Dermis microvascular lymphatic vessel endothelial cell (primary cell): ENCODE measurements at regions not wholly inside any gene's neighbourhood (a gene's known extent, or its start where the extent isn't known, plus 50 kb on each side); places are given as distances from the start of the nearest gene placed in this dataset.

Experiments
- DNase-seq, 2 donors: peaks; one replicate each; pipeline versions ENCODE4 v3.0.0 to v3.0.0-alpha.2; 2010; ENCODE audit warnings: low read depth in 2 of 2

DNA sequence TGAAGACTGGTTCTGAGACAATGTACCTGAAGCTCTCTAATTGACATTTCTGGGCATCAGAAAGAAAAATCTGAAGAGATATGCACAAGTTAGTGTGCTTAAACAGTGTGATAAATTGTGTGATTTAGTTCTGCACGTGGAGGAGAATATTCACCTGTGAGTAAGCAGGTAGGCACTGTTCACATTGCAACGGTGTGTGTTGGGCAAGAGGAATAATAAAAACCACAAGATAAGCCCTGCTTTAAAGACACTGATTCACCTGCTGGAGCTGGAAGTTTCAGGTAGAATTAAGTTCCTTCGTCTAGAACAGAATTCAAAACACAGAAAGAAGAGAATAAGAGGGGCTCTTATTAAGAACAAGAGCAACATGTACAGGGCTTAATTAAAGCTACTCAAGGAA, 864.3 kb upstream of the SOX11 start:
- DNase-seq: no peak

DNA sequence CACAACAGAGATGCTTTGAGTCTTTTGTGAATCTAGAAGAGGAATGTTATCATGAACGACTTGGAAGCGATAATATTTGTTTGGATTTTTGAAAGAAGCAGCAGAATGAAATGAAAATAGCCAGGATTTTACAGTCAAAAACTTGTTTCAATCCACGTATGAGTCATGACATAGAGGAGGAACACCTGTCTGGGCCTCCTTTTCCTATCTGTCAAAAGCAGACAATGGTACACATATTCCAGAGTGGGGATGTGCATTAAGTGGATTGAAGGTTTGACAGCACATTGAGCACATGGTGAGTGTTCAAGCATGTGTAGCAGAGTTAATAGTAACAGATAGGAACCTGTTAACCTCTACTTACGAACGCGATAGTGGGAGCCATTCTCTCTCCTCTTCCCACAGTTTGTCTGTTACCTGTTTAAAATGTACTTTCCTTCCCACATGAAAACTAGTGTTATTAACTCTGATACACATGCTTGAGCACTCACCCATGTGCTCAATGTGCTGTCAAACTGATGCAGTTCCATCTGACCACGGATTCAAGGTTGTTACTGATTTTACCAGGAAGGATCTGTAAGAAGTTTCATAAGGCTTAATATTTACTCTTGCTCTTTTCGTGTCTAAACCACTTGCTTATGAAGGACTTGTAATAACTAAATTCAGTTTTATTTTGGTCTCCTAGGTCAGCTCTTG, 863.4 kb upstream of the SOX11 start:
- DNase-seq: no peak

DNA sequence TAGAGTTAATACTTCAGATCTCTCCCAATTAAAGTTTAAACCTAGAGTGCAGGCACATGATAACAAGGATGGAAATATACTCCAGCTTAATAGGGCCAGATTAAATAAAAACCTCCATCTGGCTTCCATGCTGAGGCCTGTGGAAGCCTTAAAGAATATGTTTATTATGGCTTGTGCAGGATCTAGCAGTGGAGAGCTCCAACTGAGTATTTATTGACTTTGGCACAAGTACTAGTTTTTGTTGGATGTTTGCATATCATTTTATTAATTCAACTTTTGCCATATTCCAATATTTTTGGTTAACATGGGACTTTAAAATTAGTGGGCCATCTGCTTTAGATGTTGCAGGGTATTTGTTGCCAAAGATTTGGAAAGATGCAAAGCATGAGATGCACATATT, 860.4 kb upstream of the SOX11 start:
- DNase-seq: no peak

DNA sequence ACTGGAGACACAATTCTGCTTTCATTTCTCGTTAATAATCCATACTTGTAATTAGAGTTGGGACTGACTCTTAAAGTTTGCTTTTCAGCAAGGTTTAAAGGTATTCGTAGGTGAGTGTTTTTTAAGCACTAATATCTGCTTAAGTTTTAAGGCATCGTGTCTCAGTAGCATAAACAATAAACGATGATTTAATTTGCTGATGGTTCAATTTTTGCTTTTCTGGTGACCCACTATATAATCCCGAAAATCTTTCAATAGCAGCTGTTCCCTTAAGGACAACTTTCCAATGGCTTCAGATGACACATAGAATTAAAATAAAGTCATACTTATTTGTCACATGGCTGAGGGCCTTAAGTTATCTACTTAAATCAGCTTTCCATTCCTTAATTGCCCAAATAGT, 859.5 kb upstream of the SOX11 start:
- no peak for DNase-seq

DNA sequence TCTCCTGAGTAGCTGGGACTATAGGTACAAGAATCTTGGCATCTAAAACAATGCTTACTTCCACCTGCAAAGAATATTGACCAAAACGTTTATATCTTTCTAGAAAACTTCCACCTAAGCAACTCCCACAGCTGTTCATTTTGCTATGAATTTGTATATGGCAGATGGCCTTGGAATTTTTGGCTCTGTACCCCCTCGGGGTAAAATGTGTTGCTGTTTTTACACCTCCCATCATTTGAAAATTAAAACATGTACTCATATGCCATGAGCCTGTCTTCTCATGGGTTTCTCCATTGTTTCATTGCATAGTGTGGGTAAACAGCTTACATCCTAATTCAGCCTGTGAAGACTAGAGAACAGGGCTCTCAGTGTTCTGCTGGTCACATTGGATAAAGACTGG, 853.6 kb upstream of the SOX11 start:
- no peak for DNase-seq

DNA sequence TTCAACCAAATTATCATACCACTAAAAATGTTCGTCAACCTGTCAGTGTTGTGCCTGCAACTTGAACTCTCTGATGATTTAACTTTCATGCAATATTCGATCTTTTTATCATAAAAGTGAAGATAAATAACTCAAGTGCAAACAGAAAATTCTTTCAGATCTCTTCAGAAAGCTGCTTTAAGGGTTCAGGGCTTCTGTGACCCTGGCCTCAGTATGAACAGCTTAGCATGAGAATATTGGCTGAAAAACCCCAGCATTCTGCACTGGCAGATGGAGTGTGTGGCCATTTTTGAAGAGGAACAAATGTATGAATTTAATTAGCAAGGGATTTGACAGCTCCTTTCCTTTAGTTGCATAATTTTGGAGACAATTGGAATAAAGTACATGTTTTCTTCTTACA, 851.4 kb upstream of the SOX11 start:
- no peak for DNase-seq

DNA sequence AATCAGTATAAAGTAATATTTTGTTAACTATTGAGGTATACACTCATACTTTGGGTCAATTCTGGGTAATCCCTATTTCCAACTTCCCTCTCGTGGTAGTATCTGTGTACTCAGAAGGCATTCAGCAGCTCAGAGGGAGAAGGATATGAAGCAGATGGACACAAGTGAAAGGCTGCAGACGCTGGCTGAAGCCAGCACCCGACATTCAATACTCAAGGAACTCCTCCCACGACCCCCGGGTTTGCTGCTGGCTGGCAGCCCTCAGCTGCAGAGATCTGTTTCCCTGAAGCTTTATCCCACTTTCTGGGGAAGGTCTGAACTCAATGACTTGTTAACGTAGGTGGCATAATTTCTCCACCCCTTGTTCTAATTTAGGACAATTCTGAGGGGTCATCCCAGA, 847.3 kb upstream of the SOX11 start:
- DNase-seq: no peak

DNA sequence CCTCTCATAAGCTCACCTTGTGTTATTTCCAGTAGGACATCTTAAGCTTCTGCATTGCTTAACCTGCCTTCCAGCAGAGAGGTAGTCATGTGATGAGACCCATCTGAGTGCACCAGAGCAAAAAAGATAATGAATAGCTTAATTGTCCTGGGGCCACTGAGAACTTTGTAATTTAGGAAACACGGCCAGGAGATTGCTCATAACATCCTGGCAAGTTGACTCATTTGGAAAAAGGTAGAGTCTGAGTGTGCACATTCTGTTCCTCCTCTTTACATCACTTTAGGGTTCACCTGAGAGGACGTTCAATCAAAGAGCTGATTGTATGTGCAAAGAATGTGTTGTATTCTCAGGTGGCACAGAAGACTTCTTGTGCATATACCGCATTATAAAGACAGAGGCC, 830.2 kb upstream of the SOX11 start:
- DNase-seq: no peak

DNA sequence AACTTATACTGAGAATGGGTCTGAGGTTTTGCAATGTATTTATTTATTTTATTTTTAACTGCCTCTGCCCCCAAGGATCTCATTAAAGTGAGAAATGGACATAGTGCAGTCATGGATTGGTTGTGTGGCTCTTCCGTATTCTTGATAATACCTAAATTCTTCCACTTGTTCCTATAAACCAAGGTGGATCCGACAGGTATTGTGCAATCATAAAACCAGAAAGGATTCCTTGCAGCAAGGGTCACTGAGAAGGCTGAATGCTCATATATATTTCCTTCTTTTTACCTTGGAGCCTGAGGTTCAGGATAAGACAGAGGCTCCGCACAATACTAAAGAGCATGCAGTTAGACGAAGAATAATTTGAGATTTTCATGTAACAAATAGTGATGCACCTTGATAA, 826.0 kb upstream of the SOX11 start:
- DNase-seq: no peak

DNA sequence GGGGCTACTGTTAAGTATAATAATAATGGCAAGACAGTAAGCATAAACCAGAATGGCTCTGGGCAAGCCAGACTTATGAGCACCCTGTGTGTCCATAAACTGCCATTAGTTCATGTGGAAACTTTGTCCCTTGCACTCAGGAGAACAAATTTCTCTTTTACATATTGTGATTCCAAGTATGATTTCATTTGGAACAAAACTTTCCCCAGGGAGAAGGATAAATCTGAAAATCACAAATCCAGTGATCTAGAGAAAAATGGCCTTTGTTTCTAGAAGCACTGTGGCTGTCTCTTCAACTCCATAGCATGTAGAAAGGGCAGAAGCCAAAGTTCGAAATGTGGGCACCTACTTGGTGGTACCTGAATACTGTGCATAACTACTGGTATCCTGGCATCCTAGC, 823.7 kb upstream of the SOX11 start:
- DNase-seq: no peak

DNA sequence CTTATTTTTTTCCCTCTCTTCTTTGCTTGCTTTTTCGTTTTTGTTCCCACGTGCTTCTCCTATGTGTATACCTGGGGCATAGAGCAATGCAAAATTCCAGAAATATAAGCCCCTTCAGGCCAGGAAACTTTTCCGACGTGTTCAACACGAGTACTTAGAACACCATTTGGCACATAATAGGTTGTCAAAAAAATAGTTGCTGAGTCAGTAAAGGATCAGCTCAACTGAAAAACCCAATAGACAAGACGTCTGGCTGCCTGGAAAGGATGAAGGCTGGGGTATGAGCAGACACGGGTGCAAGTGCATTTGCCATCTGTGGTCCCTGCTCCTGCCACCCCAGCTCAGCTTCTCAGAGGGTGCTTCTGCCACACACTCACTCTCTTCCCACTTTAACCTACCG, 823.0 kb upstream of the SOX11 start:
- DNase-seq: no peak

DNA sequence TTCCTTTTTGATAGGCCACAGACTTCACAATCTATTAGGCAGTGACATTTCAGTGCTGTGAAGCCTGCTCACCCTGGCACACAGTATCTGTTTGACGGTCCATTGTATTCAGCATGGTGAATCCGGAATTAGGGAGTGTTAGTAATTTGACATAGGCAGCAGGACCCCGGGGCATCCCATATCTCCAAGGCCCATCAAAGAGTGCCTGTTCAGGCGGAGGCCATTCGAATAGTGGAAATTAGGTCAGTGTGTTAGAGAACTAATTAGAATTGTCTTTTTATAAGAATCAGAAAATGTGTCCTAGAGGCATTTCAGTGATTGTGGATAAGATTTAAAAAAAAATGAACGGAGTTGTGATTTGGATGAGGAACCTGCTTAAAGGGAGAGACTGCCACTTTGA, 818.8 kb upstream of the SOX11 start:
- DNase-seq: no peak

DNA sequence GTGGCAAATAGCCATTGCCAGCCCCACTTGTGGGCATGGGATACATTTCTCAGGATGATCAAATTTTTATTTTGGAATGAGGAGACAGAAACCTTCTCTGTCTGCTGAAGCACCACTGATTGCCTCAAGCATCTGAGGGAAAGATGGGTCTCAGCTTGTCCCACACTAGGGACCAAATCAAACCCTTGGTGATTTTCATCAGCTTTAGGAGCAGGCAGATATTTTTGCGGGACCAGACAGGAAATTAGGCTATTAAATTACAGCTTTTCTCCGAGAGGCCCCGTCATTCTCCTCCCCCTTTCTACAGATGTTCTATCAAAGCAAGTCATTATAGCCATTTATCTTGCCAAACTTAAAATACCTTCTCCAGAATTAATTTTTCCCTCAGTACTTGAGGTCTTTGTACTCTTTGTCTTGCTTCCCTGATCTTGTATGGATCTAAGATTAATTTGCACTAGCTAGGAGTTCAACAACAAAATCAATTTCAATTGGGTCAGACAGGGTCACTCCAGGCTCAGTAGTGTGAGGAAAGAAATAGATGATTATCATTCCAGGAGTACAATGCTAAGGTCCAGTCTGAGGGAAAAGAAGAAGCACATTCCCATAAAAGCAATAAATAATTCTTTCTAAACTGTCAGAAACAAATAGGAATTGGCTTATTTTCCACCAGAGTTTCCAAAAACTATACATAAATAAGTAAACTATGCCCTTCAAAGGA, 818.1 kb upstream of the SOX11 start:
- DNase-seq: no peak

DNA sequence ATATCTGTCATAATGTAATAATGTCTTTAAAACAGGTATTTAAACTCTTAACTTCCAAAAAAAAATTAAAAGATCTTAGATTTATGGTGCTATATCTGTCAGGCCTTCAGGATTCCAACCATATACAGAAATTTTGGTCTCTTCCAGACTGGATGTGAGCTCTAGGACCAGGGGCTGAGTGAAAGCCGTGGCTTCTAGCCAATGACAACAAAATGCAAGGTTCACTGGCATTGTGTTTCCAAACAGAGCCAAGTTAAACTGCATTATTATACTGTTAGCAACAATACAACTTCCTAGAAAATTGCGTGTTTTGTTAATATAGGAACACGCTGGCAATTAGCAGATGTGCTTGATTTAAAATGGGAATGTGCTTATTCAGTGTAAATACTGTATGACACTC, 809.8 kb upstream of the SOX11 start:
- DNase-seq: peak in 1 of 2 donors; percentile 3

DNA sequence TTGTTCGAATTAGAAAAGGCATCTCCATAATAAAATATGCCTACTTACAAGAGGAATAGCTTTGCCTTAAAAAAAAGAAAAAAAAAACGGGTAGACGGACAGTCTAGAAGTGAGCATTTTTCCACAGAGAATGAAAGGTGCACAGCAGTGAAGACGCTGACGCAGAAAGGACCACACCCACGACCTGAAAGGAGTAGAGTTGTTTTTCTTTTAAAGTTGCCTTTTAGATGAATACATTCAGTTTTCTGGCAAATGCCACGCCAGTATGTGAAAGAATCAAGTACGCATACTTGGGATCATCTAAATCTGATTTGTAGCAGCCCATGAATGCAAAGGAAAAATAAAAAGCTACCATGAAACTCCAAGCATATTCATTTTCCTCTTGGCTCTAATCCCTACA, 809.2 kb upstream of the SOX11 start:
- no peak for DNase-seq

DNA sequence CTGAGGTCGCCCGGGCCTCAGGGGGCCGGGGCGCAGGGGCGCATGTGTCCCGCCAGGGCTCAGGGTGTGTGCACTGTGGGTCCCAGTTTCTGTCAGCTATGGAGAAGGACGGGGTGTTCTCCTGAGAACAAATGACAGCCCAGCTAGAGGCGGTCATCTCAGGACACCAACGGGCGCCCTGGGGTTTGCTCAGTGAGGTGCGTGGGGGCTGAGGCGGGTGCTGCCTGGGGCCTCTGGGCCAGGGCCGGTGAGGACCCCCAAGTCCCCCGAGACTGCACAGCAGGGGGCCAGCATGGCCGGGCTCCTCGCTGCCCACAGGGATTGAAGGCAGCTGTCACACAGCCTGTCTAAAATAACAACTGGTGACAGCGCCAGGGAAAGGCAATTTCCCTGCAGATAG, 808.8 kb upstream of the SOX11 start:
- DNase-seq: no peak

DNA sequence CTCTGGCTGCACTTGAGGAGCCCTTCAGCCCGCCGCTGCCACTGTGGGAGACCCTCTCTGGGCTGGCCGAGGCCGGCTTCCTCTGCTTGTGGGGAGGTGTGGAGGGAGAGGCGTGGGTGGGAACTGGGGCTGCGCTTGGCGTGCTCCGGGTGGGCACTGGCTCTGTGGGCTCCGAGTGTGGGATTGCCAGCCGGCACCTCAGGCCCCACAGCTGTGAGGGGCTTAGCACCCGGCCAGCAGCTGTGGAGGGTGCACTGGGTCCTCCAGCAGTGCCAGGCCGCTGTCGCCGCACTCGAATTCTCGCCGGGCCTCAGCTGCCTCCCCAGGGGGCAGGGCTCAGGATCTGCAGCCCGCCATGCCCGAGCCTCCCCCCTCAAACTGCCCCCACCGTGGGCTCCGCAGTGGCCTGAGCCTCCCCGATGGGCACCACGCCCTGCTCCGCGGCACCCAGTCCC, 808.0 kb upstream of the SOX11 start:
- no peak for DNase-seq

DNA sequence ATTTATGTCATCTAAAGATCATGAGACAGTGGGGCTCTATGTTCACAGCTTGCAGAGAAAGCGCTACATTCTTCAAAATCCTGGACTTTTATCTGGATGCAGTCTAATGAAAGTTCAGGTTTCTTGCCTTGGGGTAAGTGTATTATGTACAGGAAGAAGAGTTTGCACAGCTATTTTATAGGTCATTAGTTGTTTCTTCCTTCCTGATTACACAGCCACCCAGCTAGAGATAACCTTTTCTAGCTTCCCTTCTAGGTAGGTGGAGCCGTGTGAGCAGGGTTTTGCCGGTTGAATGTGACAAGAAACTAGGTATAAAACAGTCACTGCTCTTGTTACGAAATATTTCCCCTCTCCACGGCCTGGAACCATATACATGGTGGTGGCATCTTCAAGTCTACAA, 800.8 kb upstream of the SOX11 start:
- DNase-seq: no peak

DNA sequence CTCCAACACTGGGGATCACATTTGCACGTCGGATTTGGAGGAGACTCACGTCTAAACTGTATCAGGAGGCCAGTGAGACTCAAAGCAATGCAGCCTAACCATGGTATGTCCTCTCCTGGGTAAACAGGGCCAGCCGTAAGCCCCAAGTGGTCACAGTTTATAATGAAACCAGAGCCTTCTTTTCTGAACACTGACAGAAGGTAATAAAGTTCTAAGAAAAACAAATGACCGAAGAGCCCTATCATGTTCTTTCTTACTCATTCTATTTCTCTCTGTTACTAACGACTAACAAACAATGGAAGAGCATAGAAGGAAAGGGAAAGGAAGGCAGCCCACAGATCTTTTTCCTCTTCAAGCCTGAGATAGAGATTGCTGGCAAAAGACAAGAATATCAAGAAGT, 796.8 kb upstream of the SOX11 start:
- no peak for DNase-seq

DNA sequence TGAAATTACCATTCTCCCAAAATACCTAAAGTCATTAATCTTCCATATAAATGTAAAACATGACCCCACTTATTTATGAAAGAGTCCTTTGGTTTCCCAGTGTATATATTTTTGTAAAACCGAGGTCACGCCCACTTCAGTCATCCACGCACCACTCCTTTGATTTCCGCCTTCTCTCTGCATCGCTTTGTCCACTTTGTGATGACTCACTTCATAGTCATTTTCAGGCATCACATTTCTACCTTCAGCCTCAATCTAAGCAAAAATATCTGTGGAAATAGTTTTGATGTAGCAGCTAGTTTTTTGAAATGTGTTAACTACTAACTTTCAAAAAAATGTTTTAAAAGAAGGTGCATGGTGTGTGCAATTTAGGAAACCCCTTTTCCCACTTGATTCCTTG, 793.5 kb upstream of the SOX11 start:
- no peak for DNase-seq

DNA sequence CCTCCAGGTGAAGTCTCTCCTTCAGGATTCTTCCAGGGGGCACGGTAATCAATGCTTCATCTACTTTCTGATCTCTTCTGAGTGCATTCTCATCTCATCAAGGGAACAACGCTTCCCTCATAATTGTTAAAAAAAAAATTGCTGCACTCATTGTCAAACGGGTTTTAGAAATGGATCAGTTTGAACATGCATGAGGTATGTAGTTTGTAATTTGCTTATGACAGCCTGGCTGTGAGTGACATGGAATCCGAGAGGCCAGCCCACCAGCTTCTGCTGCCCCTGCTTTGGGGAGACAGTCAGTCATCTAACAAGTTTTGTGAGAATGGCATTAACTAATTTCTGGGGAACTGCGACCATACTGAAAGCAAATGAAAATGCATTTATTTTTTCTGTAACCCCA, 791.9 kb upstream of the SOX11 start:
- no peak for DNase-seq

DNA sequence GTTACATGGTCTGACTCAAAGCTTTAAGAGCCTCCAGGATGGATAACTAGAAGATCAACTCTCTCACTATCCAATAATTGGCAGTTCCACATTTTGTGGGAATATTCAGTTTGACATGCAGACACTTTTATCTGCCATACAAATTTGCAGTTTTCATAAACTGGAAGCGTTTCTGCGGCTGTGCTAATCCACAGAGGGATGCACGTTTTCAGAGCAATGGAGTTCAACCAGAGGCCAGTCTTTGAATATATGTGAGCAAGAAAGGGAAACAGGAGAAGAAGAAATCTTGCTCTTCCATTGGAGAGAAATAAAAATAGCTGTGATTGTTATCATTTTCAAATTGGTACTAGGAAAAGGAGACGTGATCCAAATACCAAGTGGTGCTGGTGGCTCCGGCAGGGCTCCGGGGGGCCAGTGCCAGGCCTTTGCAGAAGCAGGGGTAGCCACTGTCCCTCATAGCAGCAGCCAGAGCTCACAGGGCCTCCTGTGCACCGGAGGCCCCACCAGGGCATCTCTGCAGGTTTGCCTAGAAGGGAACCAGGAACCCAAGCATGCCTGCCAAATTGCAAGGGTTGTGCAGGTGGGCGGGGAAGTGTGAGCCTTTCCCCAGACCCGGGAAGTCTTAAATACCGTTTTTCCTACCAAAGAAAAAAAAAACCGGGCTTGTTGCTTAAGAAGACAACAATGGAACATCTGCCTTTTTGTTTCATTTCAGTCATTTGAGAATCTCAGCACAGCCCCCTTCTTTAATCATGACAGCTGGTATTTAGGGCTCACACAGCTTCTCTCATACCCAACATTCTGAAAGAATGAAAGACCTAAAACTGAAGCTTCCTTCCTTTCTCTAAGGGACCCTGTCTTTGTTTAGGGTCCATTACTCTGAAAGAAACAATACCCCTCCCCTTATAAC, 791.1 kb upstream of the SOX11 start:
- DNase-seq: no peak
